Neural cell (in vitro differentiated cells): ENCODE measurements at regions not wholly inside any gene's neighbourhood (a gene's known extent, or its start where the extent isn't known, plus 50 kb on each side); places are given as distances from the start of the nearest gene placed in this dataset.

Source experiments
- H2AFZ ChIP-seq: fragments of 200-600, 300-800 bp; sonication (generic), shearing (Covaris generic); 2 replicates; pipeline ENCODE4 v1.6.0; 2014; ENCODE audit warnings: low read depth, mild to moderate bottlenecking, antibody characterized with exemption, low read length, moderate library complexity
- H3F3A ChIP-seq: fragments of 200-600 bp; shearing (Covaris generic); 2 replicates; pipeline ENCODE4 v1.6.1; 2016; ENCODE audit warnings: mild to moderate bottlenecking, moderate library complexity, mixed read lengths, antibody characterized with exemption, low read length; ENCODE audit not compliant: insufficient read depth, poor library complexity, severe bottlenecking
- H3K27ac ChIP-seq: fragments of 200-600, 300-800 bp; sonication (generic), shearing (Covaris generic); 2 replicates; pipeline ENCODE4 v1.5.1; 2014; ENCODE audit warnings: mild to moderate bottlenecking, low read length, moderate library complexity
- H3K27me3 ChIP-seq: fragments of 300-800, 200-600 bp; sonication (generic), shearing (Covaris generic); 2 replicates; pipeline ENCODE4 v1.6.0; 2014; ENCODE audit warnings: mild to moderate bottlenecking, low read depth, low read length, moderate library complexity; ENCODE audit not compliant: insufficient read depth
- H3K36me3 ChIP-seq: fragments of 300-800, 200-600 bp; sonication (generic), shearing (Covaris generic); 2 replicates; pipeline ENCODE4 v1.5.1; 2014; ENCODE audit warnings: mild to moderate bottlenecking, antibody characterized with exemption, low read length, moderate library complexity; ENCODE audit not compliant: insufficient read depth
- H3K4me2 ChIP-seq: fragments of 300-800, 200-600 bp; sonication (generic), shearing (Covaris generic); 2 replicates; pipeline ENCODE4 v1.6.0; 2014; ENCODE audit warnings: mild to moderate bottlenecking, low read length
- H3K4me3 ChIP-seq: fragments of 300-800, 200-600 bp; sonication (generic), shearing (Covaris generic); 2 replicates; pipeline ENCODE4 v1.5.1; 2014; ENCODE audit warnings: mild to moderate bottlenecking, low read length, moderate library complexity
- H3K79me2 ChIP-seq: fragments of 200-600 bp; shearing (Covaris generic); replicated peaks from 2 replicates; pipeline ENCODE4 v1.6.0; 2014; ENCODE audit warnings: mild to moderate bottlenecking, low read length, moderate library complexity; ENCODE audit not compliant: insufficient read depth
- H3K9ac ChIP-seq: fragments of 300-800, 200-600 bp; sonication (generic), shearing (Covaris generic); 2 replicates; pipeline ENCODE4 v1.6.1; 2016; ENCODE audit warnings: mild to moderate bottlenecking, low read length, mixed read lengths
- H3K9me2 ChIP-seq: fragments of 200-600 bp; shearing (Covaris generic); 2 replicates; pipeline ENCODE4 v1.6.1; 2016; ENCODE audit warnings: mild to moderate bottlenecking, low read length, mixed read lengths; ENCODE audit not compliant: insufficient read depth
- H3K9me3 ChIP-seq: fragments of 200-600, 300-800 bp; sonication (generic), shearing (Covaris generic); 2 replicates; pipeline ENCODE4 v1.6.1; 2016; ENCODE audit warnings: mild to moderate bottlenecking, mixed run types, low read length, moderate library complexity, mixed read lengths
- H4K20me1 ChIP-seq: fragments of 200-600 bp; shearing (Covaris generic); 2 replicates; pipeline ENCODE4 v1.6.1; 2016; ENCODE audit warnings: mild to moderate bottlenecking, mixed run types; ENCODE audit not compliant: insufficient read depth
- CTCF ChIP-seq: fragments of 450-650 bp; IDR thresholded peaks from 2 replicates; pipeline ENCODE4 v1.5.1; 2014; ENCODE audit warnings: antibody characterized with exemption, mild to moderate bottlenecking, moderate library complexity; ENCODE audit not compliant: poor library complexity, severe bottlenecking
- EP300 ChIP-seq: fragments of 450-650 bp; conservative IDR thresholded peaks from 2 replicates; pipeline ENCODE4 v1.6.1; 2014; ENCODE audit warnings: antibody characterized with exemption, mild to moderate bottlenecking, moderate library complexity; ENCODE audit not compliant: poor library complexity, severe bottlenecking
- EZH2 ChIP-seq: fragments of 200-600, 300-800 bp; shearing (Covaris generic), sonication (generic); IDR thresholded peaks from 2 replicates; pipeline ENCODE4 v1.6.1; 2014; ENCODE audit warnings: antibody characterized with exemption, low read length, borderline replicate concordance, mild to moderate bottlenecking; ENCODE audit not compliant: insufficient read depth, poor library complexity, severe bottlenecking
- MXI1 ChIP-seq: fragments of 450-650 bp; conservative IDR thresholded peaks from 2 replicates; pipeline ENCODE4 v1.6.1; 2014; ENCODE audit warnings: antibody characterized with exemption, mild to moderate bottlenecking; ENCODE audit not compliant: poor library complexity, severe bottlenecking
- POLR2AphosphoS5 ChIP-seq: IDR thresholded peaks from 2 replicates; pipeline ENCODE4 v1.6.1; 2012
- RAD21 ChIP-seq: fragments of 450-650 bp; conservative IDR thresholded peaks from 2 replicates; pipeline ENCODE4 v1.6.1; 2014; ENCODE audit warnings: antibody characterized with exemption, mild to moderate bottlenecking, moderate library complexity
- REST ChIP-seq: IDR thresholded peaks from 2 replicates; pipeline ENCODE4 v1.6.1; 2012; ENCODE audit warnings: borderline replicate concordance
- SMC3 ChIP-seq: fragments of 450-650 bp; conservative IDR thresholded peaks from 2 replicates; pipeline ENCODE4 v1.6.1; 2014; ENCODE audit warnings: antibody characterized with exemption, mild to moderate bottlenecking, moderate library complexity; ENCODE audit not compliant: poor library complexity
- TAF1 ChIP-seq: IDR thresholded peaks from 2 replicates; pipeline ENCODE4 v1.6.1; 2012; ENCODE audit warnings: low read depth

DNA sequence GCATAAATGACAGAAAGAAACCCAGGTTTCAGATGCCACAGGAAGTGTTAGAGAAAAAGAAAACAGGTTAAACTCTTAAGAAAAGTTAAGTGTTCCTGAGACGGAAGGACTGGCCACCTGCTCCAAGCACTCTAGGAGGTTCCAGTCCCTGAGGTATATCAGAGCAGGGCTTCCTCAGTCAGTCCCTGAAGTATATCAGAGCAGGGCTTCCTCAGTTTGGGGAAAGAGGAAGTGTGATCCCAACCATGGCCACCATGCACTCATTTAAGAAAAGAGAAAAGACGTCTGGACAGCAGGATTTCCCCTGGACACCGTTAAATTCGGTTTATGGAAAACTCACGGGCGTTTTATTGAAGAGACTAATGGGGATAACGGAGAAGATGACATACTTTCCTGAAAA is 133.4 kb upstream of the PFKP start:
- Histone ChIP-seq H3K9me2 (no peaks in the 10 kb centered on the region), H2AFZ (no peak overlapping the region)

GRCh38 chr10:2933519-2933918 is 133.8 kb upstream of the PFKP start:
- Histone ChIP-seq H3K79me2 (no peaks in the 10 kb centered on the region), H3K9me2 (no peaks in the 10 kb centered on the region), H3K27me3 (no peaks in the 10 kb centered on the region), H3F3A (peaks cover 6% of the 10 kb centered on the region), H3K4me3 (no peak overlapping the region), H4K20me1 (no peaks in the 10 kb centered on the region), H3K9me3 (no peaks in the 10 kb centered on the region), H3K9ac (no peak overlapping the region), H2AFZ (no peak overlapping the region), H3K27ac (no peak overlapping the region), H3K4me2 (no peak overlapping the region), H3K36me3 (no peaks in the 10 kb centered on the region)
- no peak for TF ChIP-seq TAF1
- no peak for TF ChIP-seq POLR2AphosphoS5
- no peak for TF ChIP-seq SMC3
- TF ChIP-seq CTCF: no peak
- no peak for TF ChIP-seq EP300
- TF ChIP-seq EZH2: no peak
- TF ChIP-seq MXI1: no peak

More for the DNA sequence above, 133.4 kb upstream of the PFKP start:
- no peaks in the 10 kb centered on the region for H4K20me1 ChIP-seq
- H3K79me2 ChIP-seq: no peaks in the 10 kb centered on the region
- no peaks in the 10 kb centered on the region for H3K36me3 ChIP-seq
- TF ChIP-seq MXI1 (no peak), POLR2AphosphoS5 (no peak), EZH2 (no peak), EP300 (no peak), TAF1 (no peak), REST (no peak), RAD21 (no peak), CTCF (no peak), SMC3 (no peak)
- no peak overlapping the region for H3K27ac ChIP-seq
- no peak overlapping the region for H3K9ac ChIP-seq
- no peaks in the 10 kb centered on the region for H3K27me3 ChIP-seq
- no peak overlapping the region for H3K4me3 ChIP-seq
- H3K9me3 ChIP-seq: no peaks in the 10 kb centered on the region
- H3F3A ChIP-seq: peaks cover 3% of the 10 kb centered on the region
- H3K4me2 ChIP-seq: no peak overlapping the region
